Endothelial cell of umbilical vein (primary cell): ENCODE measurements at regions not wholly inside any gene's neighbourhood (a gene's known extent, or its start where the extent isn't known, plus 50 kb on each side); places are given as distances from the start of the nearest gene placed in this dataset.

Source experiments
- CTCF ChIP-seq, 2 donors: IDR thresholded peaks; 1 replicate in 1 of 2; 2 replicates in 1 of 2; pipeline ENCODE4 v1.5.1; 2011; ENCODE audit warnings: low read length in 2 of 2, mild to moderate bottlenecking in 2 of 2, moderate library complexity in 2 of 2, control low read depth in 1 of 2, inconsistent platforms in 1 of 2, low read depth in 1 of 2; ENCODE audit not compliant: insufficient read depth in 1 of 2; ENCODE audit errors: extremely low read depth in 1 of 2
- EZH2 ChIP-seq: IDR thresholded peaks from 2 replicates; pipeline ENCODE4 v1.6.1; 2012; ENCODE audit warnings: borderline replicate concordance, low read depth, mild to moderate bottlenecking, moderate library complexity, low read length, inconsistent platforms; ENCODE audit not compliant: severe bottlenecking
- FOS ChIP-seq: IDR thresholded peaks from 2 replicates; pipeline ENCODE4 v1.6.1; 2011; ENCODE audit warnings: mild to moderate bottlenecking, low read length, moderate library complexity, borderline replicate concordance; ENCODE audit not compliant: insufficient read depth
- GATA2 ChIP-seq: IDR thresholded peaks from 2 replicates; pipeline ENCODE4 v1.7.0; 2011; ENCODE audit warnings: low read depth, mild to moderate bottlenecking, moderate library complexity, mixed read lengths, low read length; ENCODE audit not compliant: insufficient read length, insufficient read depth
- JUN ChIP-seq: IDR thresholded peaks from 2 replicates; pipeline ENCODE4 v1.6.1; 2011; ENCODE audit warnings: borderline replicate concordance, low read depth; ENCODE audit not compliant: insufficient read length, insufficient read depth
- MAX ChIP-seq: IDR thresholded peaks from 2 replicates; pipeline ENCODE4 v1.6.1; 2011; ENCODE audit not compliant: insufficient read depth, insufficient read length
- MYC ChIP-seq: IDR thresholded peaks from one replicate; pipeline ENCODE4 v1.6.1; 2011; ENCODE audit warnings: mild to moderate bottlenecking, low read depth, low read length
- POLR2A ChIP-seq: IDR thresholded peaks from 2 replicates; pipeline ENCODE4 v1.6.1; 2012; ENCODE audit warnings: low read depth, mild to moderate bottlenecking, control low read depth, low read length
- POLR2AphosphoS5 ChIP-seq: IDR thresholded peaks from 2 replicates; pipeline ENCODE4 v1.6.1; 2012; ENCODE audit warnings: low read depth, mild to moderate bottlenecking, control low read depth, low read length, moderate library complexity; ENCODE audit not compliant: insufficient read depth

GRCh38 chr2:16058256-16058655 lies 117.9 kb downstream of the MYCN start:
- TF ChIP-seq CTCF (IDR thresholded peaks at IDR 0.05; ENCODE audit: extremely low read depth in 1 of 2, insufficient read depth in 1 of 2, low read depth in 1 of 2, low read length in 2 of 2) (no peak), POLR2AphosphoS5 (no peak), POLR2A (no peak), EZH2 (no peak), MAX (no peak), FOS (no peak), GATA2 (no peak), MYC (no peak), JUN (no peak)
